Osteoblast (primary cell): ENCODE measurements at regions not wholly inside any gene's neighbourhood (a gene's known extent, or its start where the extent isn't known, plus 50 kb on each side); places are given as distances from the start of the nearest gene placed in this dataset.

Source experiments
- DNase-seq: peaks from one replicate; pipeline ENCODE4 v3.0.0; 2011; ENCODE audit warnings: low spot score, mixed read lengths; ENCODE audit not compliant: insufficient read length; ENCODE audit errors: missing footprints
- H2AFZ ChIP-seq: 2 replicates; pipeline ENCODE4 v1.6.0; 2011; ENCODE audit warnings: mild to moderate bottlenecking, low read length
- H3K27ac ChIP-seq: 2 replicates; pipeline ENCODE4 v1.5.1; 2011; ENCODE audit warnings: mild to moderate bottlenecking, low read depth, low read length, moderate library complexity
- H3K27me3 ChIP-seq: 2 replicates; pipeline ENCODE4 v1.6.0; 2012; ENCODE audit warnings: mild to moderate bottlenecking, control low read depth, inconsistent platforms, low read length, moderate library complexity; ENCODE audit not compliant: insufficient read depth
- H3K36me3 ChIP-seq: 2 replicates; pipeline ENCODE4 v1.5.1; 2011; ENCODE audit warnings: mild to moderate bottlenecking, low read length, control low read depth, moderate library complexity; ENCODE audit not compliant: insufficient read depth
- H3K4me1 ChIP-seq: 2 replicates; pipeline ENCODE4 v1.5.1; 2011; ENCODE audit warnings: mild to moderate bottlenecking, low read length, control low read depth, moderate library complexity; ENCODE audit not compliant: insufficient read depth
- H3K4me2 ChIP-seq: 2 replicates; pipeline ENCODE4 v1.6.0; 2011; ENCODE audit warnings: mild to moderate bottlenecking, low read length; ENCODE audit not compliant: insufficient read depth
- H3K4me3 ChIP-seq: fragments of 200-600 bp; sonication (generic); 3 replicates; pipeline ENCODE4 v1.5.1; 2012; ENCODE audit warnings: mild to moderate bottlenecking, low read length, inconsistent platforms; ENCODE audit not compliant: insufficient read depth
- H3K79me2 ChIP-seq: 2 replicates; pipeline ENCODE4 v1.6.0; 2012; ENCODE audit warnings: mild to moderate bottlenecking, low read length, control low read depth, inconsistent platforms; ENCODE audit not compliant: insufficient read depth
- H3K9me3 ChIP-seq: 2 replicates; pipeline ENCODE4 v1.5.1; 2011; ENCODE audit warnings: low read depth, low read length, control low read depth
- H4K20me1 ChIP-seq: 2 replicates; pipeline ENCODE4 v1.6.0; 2012; ENCODE audit warnings: mild to moderate bottlenecking, low read length, control low read depth; ENCODE audit not compliant: insufficient read depth
- CTCF ChIP-seq: IDR thresholded peaks from 2 replicates; pipeline ENCODE4 v1.5.1; 2011; ENCODE audit warnings: mild to moderate bottlenecking, low read depth, low read length, moderate library complexity; ENCODE audit errors: extremely low read depth

- no peak for TF ChIP-seq CTCF
- no peaks in the 10 kb centered on the region for H3K79me2 ChIP-seq
- no peaks in the 10 kb centered on the region for H4K20me1 ChIP-seq
- no peaks in the 10 kb centered on the region for H3K9me3 ChIP-seq
- no peaks in the 10 kb centered on the region for H3K36me3 ChIP-seq
- DNase-seq: no peak
- no peak overlapping the region for H3K4me2 ChIP-seq
- no peak overlapping the region for H3K27ac ChIP-seq
- H3K4me3 ChIP-seq: no peak overlapping the region
- no peak overlapping the region for H2AFZ ChIP-seq
- no peaks in the 10 kb centered on the region for H3K27me3 ChIP-seq
- H3K4me1 ChIP-seq: no peaks in the 10 kb centered on the region
Observed at GRCh38 chr2:216974321-216975302, 114.7 kb upstream of the TNP1 start.

DNA sequence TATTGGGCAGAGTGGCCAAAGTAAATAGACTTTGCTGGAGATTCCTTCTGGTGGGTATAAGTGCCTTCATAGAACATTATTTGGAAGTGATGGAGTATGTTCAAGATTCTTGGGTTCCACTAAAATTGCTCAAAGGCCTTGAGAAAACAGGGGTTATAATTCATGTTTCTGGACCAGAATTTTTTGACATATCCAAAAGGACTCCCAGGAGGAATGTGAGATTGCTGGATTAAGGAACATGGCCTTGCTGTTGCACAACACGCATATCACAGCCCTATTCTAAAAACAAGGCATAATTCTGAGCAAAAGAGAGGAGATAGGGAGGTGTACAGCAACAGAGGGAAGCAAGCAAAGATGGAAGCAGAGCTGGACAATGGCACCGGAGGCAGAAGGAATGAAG, 111.7 kb upstream of the TNP1 start:
- H3K27ac ChIP-seq: no peak overlapping the region
- TF ChIP-seq CTCF: no peak
- H3K36me3 ChIP-seq: no peaks in the 10 kb centered on the region
- no peak for DNase-seq
- no peaks in the 10 kb centered on the region for H3K79me2 ChIP-seq
- no peaks in the 10 kb centered on the region for H3K9me3 ChIP-seq
- H3K27me3 ChIP-seq: peaks cover 4% of the 10 kb centered on the region
- no peak overlapping the region for H2AFZ ChIP-seq
- no peaks in the 10 kb centered on the region for H3K4me1 ChIP-seq
- H3K4me3 ChIP-seq: no peak overlapping the region
- H3K4me2 ChIP-seq: no peak overlapping the region
- no peaks in the 10 kb centered on the region for H4K20me1 ChIP-seq

- H3K9me3 ChIP-seq: no peaks in the 10 kb centered on the region
- H3K4me2 ChIP-seq: no peak overlapping the region
- no peaks in the 10 kb centered on the region for H3K79me2 ChIP-seq
- H4K20me1 ChIP-seq: no peaks in the 10 kb centered on the region
- H3K27ac ChIP-seq: no peak overlapping the region
- peaks cover 4% of the 10 kb centered on the region for H3K27me3 ChIP-seq
- DNase-seq: no peak
- no peak overlapping the region for H3K4me3 ChIP-seq
- H2AFZ ChIP-seq: no peak overlapping the region
- H3K4me1 ChIP-seq: no peaks in the 10 kb centered on the region
- TF ChIP-seq CTCF: no peak
- no peaks in the 10 kb centered on the region for H3K36me3 ChIP-seq
Observed at GRCh38 chr2:216970359-216970915, 110.6 kb upstream of the TNP1 start.

GRCh38 chr2:216967889-216968288, 108.0 kb upstream of the TNP1 start:
- Histone ChIP-seq H3K79me2 (no peaks in the 10 kb centered on the region), H2AFZ (no peak overlapping the region), H3K4me3 (no peak overlapping the region), H3K27me3 (peaks cover 4% of the 10 kb centered on the region), H3K27ac (no peak overlapping the region), H3K4me2 (no peak overlapping the region), H4K20me1 (no peaks in the 10 kb centered on the region), H3K4me1 (no peaks in the 10 kb centered on the region), H3K36me3 (no peaks in the 10 kb centered on the region), H3K9me3 (no peaks in the 10 kb centered on the region)
- no peak for TF ChIP-seq CTCF
- DNase-seq: no peak
